HEK293 (cell line): ENCODE measurements at regions not wholly inside any gene's neighbourhood (a gene's known extent, or its start where the extent isn't known, plus 50 kb on each side); places are given as distances from the start of the nearest gene placed in this dataset.

Experiments used
- CTCF ChIA-PET: fragments of 350-600 bp; formaldehyde crosslinking; extraction: SDS; loops from one replicate; lab custom pipeline; 2021; ENCODE audit warnings: antibody characterized with exemption; lab: Yijun Ruan, JAX
- POLR2A ChIA-PET: fragments of 300-600 bp; formaldehyde crosslinking; extraction: SDS; loops from one replicate; lab custom pipeline; 2020; ENCODE audit warnings: antibody characterized with exemption, inconsistent platforms; lab: Yijun Ruan, JAX
- H3K27ac ChIP-seq: fragments of 200-500 bp; sonication (Bioruptor generic); 2 replicates; pipeline ENCODE4 v1.5.1; 2014; ENCODE audit warnings: low read depth, low read length, control low read depth, inconsistent platforms; ENCODE audit errors: extremely low read depth
- H3K36me3 ChIP-seq, 2 experiments: fragments of 200-500 bp in 1 of 2; sonication (Bioruptor generic) in 1 of 2; 1 replicate in 1 of 2; 2 replicates in 1 of 2; pipeline ENCODE4 v1.5.1; 2014 to 2017; ENCODE audit warnings: inconsistent platforms in 2 of 2, low read length in 2 of 2; ENCODE audit not compliant: control insufficient read depth in 2 of 2, insufficient read depth in 1 of 2
- H3K4me1 ChIP-seq: fragments of 200-500 bp; sonication (Bioruptor generic); 2 replicates; pipeline ENCODE4 v1.5.1; 2014; ENCODE audit warnings: mild to moderate bottlenecking, low read length, inconsistent platforms; ENCODE audit not compliant: control insufficient read depth, insufficient read depth
- H3K4me3 ChIP-seq: 2 replicates; pipeline ENCODE4 v1.5.1; 2011; ENCODE audit warnings: low read depth, mild to moderate bottlenecking, control low read depth, low read length, moderate library complexity
- H3K9me3 ChIP-seq: fragments of 200-500 bp; sonication (Bioruptor generic); 2 replicates; pipeline ENCODE4 v1.5.1; 2014; ENCODE audit warnings: low read depth, low read length, inconsistent platforms; ENCODE audit not compliant: control insufficient read depth, insufficient read depth
- GLI2 ChIP-seq: fragments of 450-650 bp; formaldehyde crosslinking; IDR thresholded peaks from 2 replicates; pipeline ENCODE4; 2017; ENCODE audit warnings: missing biosample characterization, missing genetic modification characterization, low read depth, borderline replicate concordance
- GLIS1 ChIP-seq: fragments of 450-650 bp; formaldehyde crosslinking; IDR thresholded peaks from 2 replicates; pipeline ENCODE4 v1.5.1; 2016; ENCODE audit warnings: missing biosample characterization, missing genetic modification characterization
- KLF8 ChIP-seq: fragments of 450-650 bp; formaldehyde crosslinking; IDR thresholded peaks from 2 replicates; pipeline ENCODE4 v1.5.1; 2016; ENCODE audit warnings: missing biosample characterization, missing genetic modification characterization
- RBAK ChIP-seq: fragments of 450-650 bp; formaldehyde crosslinking; IDR thresholded peaks from 2 replicates; pipeline ENCODE4 v1.5.1; 2016; ENCODE audit warnings: missing biosample characterization, missing genetic modification characterization
- SETDB1 ChIP-seq: IDR thresholded peaks from one replicate; pipeline ENCODE4 v1.6.1; 2017; ENCODE audit warnings: mild to moderate bottlenecking, low read length, moderate library complexity, mixed read lengths; ENCODE audit not compliant: insufficient read length
- SP3 ChIP-seq: fragments of 450-650 bp; formaldehyde crosslinking; IDR thresholded peaks from 2 replicates; pipeline ENCODE4 v1.5.1; 2016; ENCODE audit warnings: missing biosample characterization, missing genetic modification characterization
- ZFP41 ChIP-seq: fragments of 450-650 bp; formaldehyde crosslinking; IDR thresholded peaks from 2 replicates; pipeline ENCODE4 v1.5.1; 2016; ENCODE audit warnings: missing biosample characterization, missing genetic modification characterization, borderline replicate concordance
- ZNF280D ChIP-seq: fragments of 450-650 bp; formaldehyde crosslinking; IDR thresholded peaks from 2 replicates; pipeline ENCODE4 v1.5.1; 2016; ENCODE audit warnings: missing biosample characterization, missing genetic modification characterization
- ZNF341 ChIP-seq: fragments of 450-650 bp; formaldehyde crosslinking; IDR thresholded peaks from 2 replicates; pipeline ENCODE4; 2016; ENCODE audit warnings: low read depth, missing biosample characterization, missing genetic modification characterization
- ZNF473 ChIP-seq: fragments of 450-650 bp; formaldehyde crosslinking; IDR thresholded peaks from 2 replicates; pipeline ENCODE4 v1.5.1; 2017; ENCODE audit warnings: missing biosample characterization, missing genetic modification characterization
- ZNF513 ChIP-seq: fragments of 450-650 bp; IDR thresholded peaks from 2 replicates; pipeline ENCODE4 v1.5.1; 2018; ENCODE audit warnings: missing biosample characterization, missing genetic modification characterization
- ZNF521 ChIP-seq: fragments of 450-650 bp; formaldehyde crosslinking; IDR thresholded peaks from 2 replicates; pipeline ENCODE4 v1.5.1; 2017; ENCODE audit warnings: missing biosample characterization, mild to moderate bottlenecking, missing genetic modification characterization
- ZNF610 ChIP-seq: fragments of 450-650 bp; formaldehyde crosslinking; IDR thresholded peaks from 2 replicates; pipeline ENCODE4 v1.5.1; 2016; ENCODE audit warnings: missing biosample characterization, missing genetic modification characterization, borderline replicate concordance
- ZNF623 ChIP-seq: fragments of 450-650 bp; formaldehyde crosslinking; IDR thresholded peaks from 2 replicates; pipeline ENCODE4 v1.5.1; 2016; ENCODE audit warnings: missing biosample characterization, missing genetic modification characterization
- ZSCAN23 ChIP-seq: fragments of 450-650 bp; formaldehyde crosslinking; IDR thresholded peaks from 2 replicates; pipeline ENCODE4 v1.5.1; 2016; ENCODE audit warnings: missing biosample characterization, missing genetic modification characterization
- TF ChIP-seq, protein P1 (sequence below): fragments of 450-650 bp; formaldehyde crosslinking; IDR thresholded peaks from 2 replicates; pipeline ENCODE4 v1.5.1; 2017; ENCODE audit warnings: missing biosample characterization, missing genetic modification characterization
- TF ChIP-seq, protein P2 (sequence below): fragments of 450-650 bp; formaldehyde crosslinking; IDR thresholded peaks from 2 replicates; pipeline ENCODE4 v1.5.1; 2017; ENCODE audit warnings: missing biosample characterization, missing genetic modification characterization
- TF ChIP-seq, protein P3 (sequence below): fragments of 450-650 bp; formaldehyde crosslinking; IDR thresholded peaks from 2 replicates; pipeline ENCODE4 v1.5.1; 2017; ENCODE audit warnings: missing biosample characterization, missing genetic modification characterization
- TF ChIP-seq, protein P4 (sequence below): fragments of 450-650 bp; formaldehyde crosslinking; IDR thresholded peaks from 2 replicates; pipeline ENCODE4 v1.5.1; 2016; ENCODE audit warnings: missing biosample characterization, missing genetic modification characterization, borderline replicate concordance

GRCh38 chr2:2826209-2826551 lies 495.1 kb upstream of the MYT1L start:
- Histone ChIP-seq H3K27ac (no peak overlapping the region), H3K9me3 (no peaks in the 10 kb centered on the region; the same call in 1 of the 2 replicates), H3K36me3 (no peaks in the 10 kb centered on the region), H3K4me1 (no peaks in the 10 kb centered on the region), H3K4me3 (no peak overlapping the region)
- ChIA-PET CTCF (no interaction called here), POLR2A (no interaction called here)
- no peak for TF ChIP-seq ZNF521 (tag by site-specific recombination)
- no peak for TF ChIP-seq ZSCAN23 (tag by site-specific recombination)
- no peak for TF ChIP-seq ZNF473 (tag by site-specific recombination)
- TF ChIP-seq GLIS1 (tag by site-specific recombination): no peak
- TF ChIP-seq ZNF623 (tag by site-specific recombination): no peak
- no peak for TF ChIP-seq ZNF280D
- no peak for TF ChIP-seq ZFP41 (tag by site-specific recombination)
- TF ChIP-seq ZNF513: no peak
- TF ChIP-seq, protein P1, sequence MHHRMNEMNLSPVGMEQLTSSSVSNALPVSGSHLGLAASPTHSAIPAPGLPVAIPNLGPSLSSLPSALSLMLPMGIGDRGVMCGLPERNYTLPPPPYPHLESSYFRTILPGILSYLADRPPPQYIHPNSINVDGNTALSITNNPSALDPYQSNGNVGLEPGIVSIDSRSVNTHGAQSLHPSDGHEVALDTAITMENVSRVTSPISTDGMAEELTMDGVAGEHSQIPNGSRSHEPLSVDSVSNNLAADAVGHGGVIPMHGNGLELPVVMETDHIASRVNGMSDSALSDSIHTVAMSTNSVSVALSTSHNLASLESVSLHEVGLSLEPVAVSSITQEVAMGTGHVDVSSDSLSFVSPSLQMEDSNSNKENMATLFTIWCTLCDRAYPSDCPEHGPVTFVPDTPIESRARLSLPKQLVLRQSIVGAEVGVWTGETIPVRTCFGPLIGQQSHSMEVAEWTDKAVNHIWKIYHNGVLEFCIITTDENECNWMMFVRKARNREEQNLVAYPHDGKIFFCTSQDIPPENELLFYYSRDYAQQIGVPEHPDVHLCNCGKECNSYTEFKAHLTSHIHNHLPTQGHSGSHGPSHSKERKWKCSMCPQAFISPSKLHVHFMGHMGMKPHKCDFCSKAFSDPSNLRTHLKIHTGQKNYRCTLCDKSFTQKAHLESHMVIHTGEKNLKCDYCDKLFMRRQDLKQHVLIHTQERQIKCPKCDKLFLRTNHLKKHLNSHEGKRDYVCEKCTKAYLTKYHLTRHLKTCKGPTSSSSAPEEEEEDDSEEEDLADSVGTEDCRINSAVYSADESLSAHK: no peak
- TF ChIP-seq, protein P2, sequence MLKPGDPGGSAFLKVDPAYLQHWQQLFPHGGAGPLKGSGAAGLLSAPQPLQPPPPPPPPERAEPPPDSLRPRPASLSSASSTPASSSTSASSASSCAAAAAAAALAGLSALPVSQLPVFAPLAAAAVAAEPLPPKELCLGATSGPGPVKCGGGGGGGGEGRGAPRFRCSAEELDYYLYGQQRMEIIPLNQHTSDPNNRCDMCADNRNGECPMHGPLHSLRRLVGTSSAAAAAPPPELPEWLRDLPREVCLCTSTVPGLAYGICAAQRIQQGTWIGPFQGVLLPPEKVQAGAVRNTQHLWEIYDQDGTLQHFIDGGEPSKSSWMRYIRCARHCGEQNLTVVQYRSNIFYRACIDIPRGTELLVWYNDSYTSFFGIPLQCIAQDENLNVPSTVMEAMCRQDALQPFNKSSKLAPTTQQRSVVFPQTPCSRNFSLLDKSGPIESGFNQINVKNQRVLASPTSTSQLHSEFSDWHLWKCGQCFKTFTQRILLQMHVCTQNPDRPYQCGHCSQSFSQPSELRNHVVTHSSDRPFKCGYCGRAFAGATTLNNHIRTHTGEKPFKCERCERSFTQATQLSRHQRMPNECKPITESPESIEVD (tag by site-specific recombination): no peak
- TF ChIP-seq SETDB1: no peak
- TF ChIP-seq, protein P3, sequence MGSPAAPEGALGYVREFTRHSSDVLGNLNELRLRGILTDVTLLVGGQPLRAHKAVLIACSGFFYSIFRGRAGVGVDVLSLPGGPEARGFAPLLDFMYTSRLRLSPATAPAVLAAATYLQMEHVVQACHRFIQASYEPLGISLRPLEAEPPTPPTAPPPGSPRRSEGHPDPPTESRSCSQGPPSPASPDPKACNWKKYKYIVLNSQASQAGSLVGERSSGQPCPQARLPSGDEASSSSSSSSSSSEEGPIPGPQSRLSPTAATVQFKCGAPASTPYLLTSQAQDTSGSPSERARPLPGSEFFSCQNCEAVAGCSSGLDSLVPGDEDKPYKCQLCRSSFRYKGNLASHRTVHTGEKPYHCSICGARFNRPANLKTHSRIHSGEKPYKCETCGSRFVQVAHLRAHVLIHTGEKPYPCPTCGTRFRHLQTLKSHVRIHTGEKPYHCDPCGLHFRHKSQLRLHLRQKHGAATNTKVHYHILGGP: no peak
- TF ChIP-seq KLF8 (tag by site-specific recombination): no peak
- no peak for TF ChIP-seq ZNF610 (tag by site-specific recombination)
- TF ChIP-seq SP3 (tag by site-specific recombination): no peak
- TF ChIP-seq, protein P4, sequence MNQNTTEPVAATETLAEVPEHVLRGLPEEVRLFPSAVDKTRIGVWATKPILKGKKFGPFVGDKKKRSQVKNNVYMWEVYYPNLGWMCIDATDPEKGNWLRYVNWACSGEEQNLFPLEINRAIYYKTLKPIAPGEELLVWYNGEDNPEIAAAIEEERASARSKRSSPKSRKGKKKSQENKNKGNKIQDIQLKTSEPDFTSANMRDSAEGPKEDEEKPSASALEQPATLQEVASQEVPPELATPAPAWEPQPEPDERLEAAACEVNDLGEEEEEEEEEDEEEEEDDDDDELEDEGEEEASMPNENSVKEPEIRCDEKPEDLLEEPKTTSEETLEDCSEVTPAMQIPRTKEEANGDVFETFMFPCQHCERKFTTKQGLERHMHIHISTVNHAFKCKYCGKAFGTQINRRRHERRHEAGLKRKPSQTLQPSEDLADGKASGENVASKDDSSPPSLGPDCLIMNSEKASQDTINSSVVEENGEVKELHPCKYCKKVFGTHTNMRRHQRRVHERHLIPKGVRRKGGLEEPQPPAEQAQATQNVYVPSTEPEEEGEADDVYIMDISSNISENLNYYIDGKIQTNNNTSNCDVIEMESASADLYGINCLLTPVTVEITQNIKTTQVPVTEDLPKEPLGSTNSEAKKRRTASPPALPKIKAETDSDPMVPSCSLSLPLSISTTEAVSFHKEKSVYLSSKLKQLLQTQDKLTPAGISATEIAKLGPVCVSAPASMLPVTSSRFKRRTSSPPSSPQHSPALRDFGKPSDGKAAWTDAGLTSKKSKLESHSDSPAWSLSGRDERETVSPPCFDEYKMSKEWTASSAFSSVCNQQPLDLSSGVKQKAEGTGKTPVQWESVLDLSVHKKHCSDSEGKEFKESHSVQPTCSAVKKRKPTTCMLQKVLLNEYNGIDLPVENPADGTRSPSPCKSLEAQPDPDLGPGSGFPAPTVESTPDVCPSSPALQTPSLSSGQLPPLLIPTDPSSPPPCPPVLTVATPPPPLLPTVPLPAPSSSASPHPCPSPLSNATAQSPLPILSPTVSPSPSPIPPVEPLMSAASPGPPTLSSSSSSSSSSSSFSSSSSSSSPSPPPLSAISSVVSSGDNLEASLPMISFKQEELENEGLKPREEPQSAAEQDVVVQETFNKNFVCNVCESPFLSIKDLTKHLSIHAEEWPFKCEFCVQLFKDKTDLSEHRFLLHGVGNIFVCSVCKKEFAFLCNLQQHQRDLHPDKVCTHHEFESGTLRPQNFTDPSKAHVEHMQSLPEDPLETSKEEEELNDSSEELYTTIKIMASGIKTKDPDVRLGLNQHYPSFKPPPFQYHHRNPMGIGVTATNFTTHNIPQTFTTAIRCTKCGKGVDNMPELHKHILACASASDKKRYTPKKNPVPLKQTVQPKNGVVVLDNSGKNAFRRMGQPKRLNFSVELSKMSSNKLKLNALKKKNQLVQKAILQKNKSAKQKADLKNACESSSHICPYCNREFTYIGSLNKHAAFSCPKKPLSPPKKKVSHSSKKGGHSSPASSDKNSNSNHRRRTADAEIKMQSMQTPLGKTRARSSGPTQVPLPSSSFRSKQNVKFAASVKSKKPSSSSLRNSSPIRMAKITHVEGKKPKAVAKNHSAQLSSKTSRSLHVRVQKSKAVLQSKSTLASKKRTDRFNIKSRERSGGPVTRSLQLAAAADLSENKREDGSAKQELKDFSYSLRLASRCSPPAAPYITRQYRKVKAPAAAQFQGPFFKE (tag by site-specific recombination): no peak
- TF ChIP-seq GLI2 (tag by site-specific recombination): no peak
- TF ChIP-seq ZNF341 (tag by site-specific recombination): no peak
- no peak for TF ChIP-seq RBAK (tag by site-specific recombination)
